Tibial nerve (tissue), 4 donors: ENCODE measurements at regions not wholly inside any gene's neighbourhood (a gene's known extent, or its start where the extent isn't known, plus 50 kb on each side); places are given as distances from the start of the nearest gene placed in this dataset.

ENCODE experiments used
- DNase-seq, 2 donors: peaks; one replicate each; pipeline ENCODE4 v3.0.0-alpha.2; 2019; ENCODE audit warnings: low spot score in 2 of 2
- H3K27ac ChIP-seq, 4 donors: fragments of 200-600 bp; sonication (generic) in 3 of 4; one replicate each; pipeline ENCODE4 v1.5.1; 2017 to 2019; ENCODE audit warnings: mild to moderate bottlenecking in 1 of 4
- H3K27me3 ChIP-seq, 2 donors: fragments of 200-600 bp; sonication (generic) in 1 of 2; one replicate each; pipeline versions ENCODE4 v1.5.1 to v1.6.0; 2017 to 2019
- H3K36me3 ChIP-seq, 3 donors: fragments of 200-600 bp; sonication (generic); one replicate each; pipeline ENCODE4 v1.5.1; 2018 to 2019
- H3K4me1 ChIP-seq, 4 donors: fragments of 200-600 bp; sonication (generic) in 3 of 4; one replicate each; pipeline ENCODE4 v1.5.1; 2017 to 2019
- H3K4me3 ChIP-seq, 4 donors: fragments of 200-600 bp; sonication (generic) in 3 of 4; one replicate each; pipeline ENCODE4 v1.5.1; 2017 to 2019; ENCODE audit warnings: mild to moderate bottlenecking in 1 of 4, moderate library complexity in 1 of 4
- H3K9me3 ChIP-seq, 4 donors: fragments of 200-600 bp; sonication (generic) in 3 of 4; one replicate each; pipeline ENCODE4 v1.5.1; 2017 to 2019
- EP300 ChIP-seq, 2 donors: sonication (generic); formaldehyde crosslinking; IDR thresholded peaks; one replicate each; pipeline ENCODE4 v1.6.1; 2017; ENCODE audit warnings: antibody characterized with exemption in 2 of 2, mild to moderate bottlenecking in 1 of 2
- POLR2A ChIP-seq, 2 donors: fragments of 450-650 bp; IDR thresholded peaks; one replicate each; pipeline ENCODE4 v1.6.1; 2017; ENCODE audit warnings: antibody characterized with exemption in 2 of 2, mild to moderate bottlenecking in 2 of 2, moderate library complexity in 2 of 2
- WGBS, 2 donors: methylation state at CpG; one replicate each; pipeline ENCODE4 v1.1.5; 2018; 5-methylcytosine and 5-hydroxymethylcytosine counted together
- TF ChIP-seq, protein P1 (sequence below), 5 experiments: fragments of 200-600 bp in 3 of 5; fragments of 450-650 bp in 2 of 5; sonication (generic) in 3 of 5; IDR thresholded peaks; one replicate each; pipeline ENCODE4 v1.5.1; 2016 to 2019; ENCODE audit warnings: antibody characterized with exemption in 5 of 5, mild to moderate bottlenecking in 3 of 5, moderate library complexity in 2 of 5

DNA sequence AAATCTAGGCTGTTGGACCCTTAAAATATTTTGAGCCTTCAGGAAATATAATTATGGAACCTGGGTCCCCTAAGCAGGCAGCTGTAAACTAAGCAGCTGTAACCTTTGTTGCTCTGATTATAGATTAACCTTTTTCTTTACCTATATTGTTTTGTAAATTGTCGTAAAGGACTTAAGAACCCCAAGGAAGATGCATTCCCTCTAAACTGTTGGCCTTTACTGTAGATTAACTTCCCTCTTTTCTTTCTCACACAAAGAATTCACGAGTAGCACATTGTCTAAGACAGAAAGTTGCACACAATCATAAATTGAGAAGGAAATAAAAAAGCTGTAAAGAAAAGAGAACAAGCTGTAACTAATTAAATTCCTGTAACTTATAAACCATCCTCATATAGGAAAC is 877.3 kb downstream of the ROBO2 start:
- H3K4me3 ChIP-seq = no peak overlapping the region
- TF ChIP-seq, protein P1, sequence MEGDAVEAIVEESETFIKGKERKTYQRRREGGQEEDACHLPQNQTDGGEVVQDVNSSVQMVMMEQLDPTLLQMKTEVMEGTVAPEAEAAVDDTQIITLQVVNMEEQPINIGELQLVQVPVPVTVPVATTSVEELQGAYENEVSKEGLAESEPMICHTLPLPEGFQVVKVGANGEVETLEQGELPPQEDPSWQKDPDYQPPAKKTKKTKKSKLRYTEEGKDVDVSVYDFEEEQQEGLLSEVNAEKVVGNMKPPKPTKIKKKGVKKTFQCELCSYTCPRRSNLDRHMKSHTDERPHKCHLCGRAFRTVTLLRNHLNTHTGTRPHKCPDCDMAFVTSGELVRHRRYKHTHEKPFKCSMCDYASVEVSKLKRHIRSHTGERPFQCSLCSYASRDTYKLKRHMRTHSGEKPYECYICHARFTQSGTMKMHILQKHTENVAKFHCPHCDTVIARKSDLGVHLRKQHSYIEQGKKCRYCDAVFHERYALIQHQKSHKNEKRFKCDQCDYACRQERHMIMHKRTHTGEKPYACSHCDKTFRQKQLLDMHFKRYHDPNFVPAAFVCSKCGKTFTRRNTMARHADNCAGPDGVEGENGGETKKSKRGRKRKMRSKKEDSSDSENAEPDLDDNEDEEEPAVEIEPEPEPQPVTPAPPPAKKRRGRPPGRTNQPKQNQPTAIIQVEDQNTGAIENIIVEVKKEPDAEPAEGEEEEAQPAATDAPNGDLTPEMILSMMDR (IDR thresholded peaks at IDR 0.05) = no peak
- no peak for TF ChIP-seq POLR2A (IDR thresholded peaks at IDR 0.05)
- no peak for TF ChIP-seq EP300 (IDR thresholded peaks at IDR 0.05)
- peaks cover 0 to 7% (median 0%) of the 10 kb centered on the region in 4 donors for H3K9me3 ChIP-seq
- no peaks in the 10 kb centered on the region for H3K4me1 ChIP-seq
- H3K27ac ChIP-seq = no peak overlapping the region
- no peaks in the 10 kb centered on the region for H3K27me3 ChIP-seq
- WGBS, 2 donors = 55 to 57% methylated on average over 2 of the region's 2 CpGs
- H3K36me3 ChIP-seq = no peaks in the 10 kb centered on the region
- no peak for DNase-seq

DNA sequence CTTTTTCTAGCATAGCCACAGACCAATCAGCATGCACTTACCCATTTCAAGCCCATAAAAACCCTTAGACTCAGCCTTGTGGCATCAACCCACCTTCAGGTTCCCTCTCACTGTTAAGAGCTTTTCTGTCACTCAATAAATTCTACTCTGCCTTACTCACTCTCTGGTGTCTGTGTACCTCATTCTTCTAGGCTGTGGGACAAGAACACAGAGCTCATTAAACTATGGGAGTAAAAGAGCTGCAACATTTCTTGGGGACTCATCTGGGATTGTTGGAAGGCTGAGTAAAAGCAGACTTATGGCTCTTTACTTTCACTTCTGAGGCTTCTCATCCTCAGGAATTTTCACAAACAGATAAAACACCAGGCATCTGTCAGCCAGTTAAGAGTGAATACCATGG is 879.3 kb downstream of the ROBO2 start:
- TF ChIP-seq EP300 (IDR thresholded peaks at IDR 0.05) = no peak
- no peak for TF ChIP-seq POLR2A (IDR thresholded peaks at IDR 0.05)
- TF ChIP-seq, protein P1 (IDR thresholded peaks at IDR 0.05) = no peak
- H3K4me3 ChIP-seq = no peak overlapping the region
- H3K27me3 ChIP-seq = no peaks in the 10 kb centered on the region
- no peaks in the 10 kb centered on the region for H3K4me1 ChIP-seq
- no peak overlapping the region for H3K27ac ChIP-seq
- H3K36me3 ChIP-seq = no peaks in the 10 kb centered on the region
- peaks cover 0 to 7% (median 0%) of the 10 kb centered on the region in 4 donors for H3K9me3 ChIP-seq
- no peak for DNase-seq

DNA sequence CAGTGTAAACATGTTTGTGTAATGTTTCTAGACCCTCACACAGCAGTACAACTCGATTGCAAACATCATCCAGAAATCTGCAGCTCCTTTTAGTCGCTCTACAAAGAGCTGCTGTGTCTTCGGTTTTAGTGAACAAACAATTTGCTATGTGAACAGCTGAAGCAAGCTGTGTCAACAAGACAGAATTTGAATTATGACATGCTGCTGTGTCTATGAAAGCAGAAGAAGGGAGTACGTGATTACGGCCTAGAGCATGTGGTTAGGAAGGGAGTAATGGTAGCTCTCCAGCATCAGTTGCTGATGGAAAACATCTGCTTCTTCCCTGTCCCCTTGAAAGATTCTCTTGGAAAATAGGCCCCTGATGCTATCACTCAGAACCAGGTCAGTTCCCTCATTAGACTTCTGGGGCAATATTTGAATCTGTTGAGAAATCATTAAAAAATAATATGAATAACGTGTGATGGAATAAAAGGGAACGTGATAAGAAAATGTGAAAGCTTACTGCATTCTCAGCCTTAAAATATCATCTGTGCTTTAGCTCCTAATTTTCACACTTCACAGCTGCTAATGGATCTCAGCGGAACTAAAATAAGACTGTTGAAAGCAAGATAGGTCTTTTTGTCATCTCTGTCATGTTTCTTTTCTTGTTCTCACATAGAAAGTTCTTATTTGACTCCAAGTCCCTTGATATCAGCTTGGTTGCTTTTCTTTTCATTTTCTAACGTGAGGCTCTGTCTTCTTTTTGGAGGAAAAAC is 891.5 kb downstream of the ROBO2 start:
- WGBS, 2 donors = 40 to 50% methylated on average over 9 of the region's 9 CpGs
- Histone ChIP-seq H3K27me3 (no peaks in the 10 kb centered on the region), H3K27ac (no peak overlapping the region), H3K4me1 (no peaks in the 10 kb centered on the region), H3K4me3 (no peak overlapping the region), H3K36me3 (no peaks in the 10 kb centered on the region), H3K9me3 (no peaks in the 10 kb centered on the region)
- TF ChIP-seq, protein P1 (IDR thresholded peaks at IDR 0.05) = no peak
- TF ChIP-seq POLR2A (IDR thresholded peaks at IDR 0.05) (no peak), EP300 (IDR thresholded peaks at IDR 0.05) (peak in 1 of 2 donors; percentile 38)
- DNase-seq = peak in 1 of 2 donors; percentile 11

DNA sequence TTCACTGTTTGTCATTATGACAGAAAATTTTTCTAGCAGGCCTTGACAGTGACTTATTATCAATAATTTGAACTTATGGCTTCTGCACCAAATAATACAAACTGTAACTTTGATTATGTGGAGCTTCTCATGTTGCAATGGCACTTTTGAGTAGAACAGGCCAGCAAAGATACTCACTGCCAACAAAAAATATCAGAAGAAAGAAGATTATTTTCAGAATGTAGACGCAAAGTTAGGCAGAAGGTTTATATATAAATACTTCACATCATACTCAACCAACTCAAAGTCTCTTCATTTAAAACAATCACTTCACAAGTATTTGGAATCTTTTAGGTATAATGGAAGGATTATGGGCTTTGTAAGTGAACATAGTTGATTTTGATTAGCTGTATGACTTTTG is 893.0 kb downstream of the ROBO2 start:
- H3K4me3 ChIP-seq = no peak overlapping the region
- WGBS, 2 donors = 70 to 78% methylated on average over 1 of the region's 1 CpG
- no peaks in the 10 kb centered on the region for H3K36me3 ChIP-seq
- TF ChIP-seq, protein P1 (IDR thresholded peaks at IDR 0.05) = no peak
- TF ChIP-seq EP300 (IDR thresholded peaks at IDR 0.05) (no peak), POLR2A (IDR thresholded peaks at IDR 0.05) (no peak)
- H3K27me3 ChIP-seq = no peaks in the 10 kb centered on the region
- H3K4me1 ChIP-seq = no peaks in the 10 kb centered on the region
- H3K9me3 ChIP-seq = no peaks in the 10 kb centered on the region
- H3K27ac ChIP-seq = no peak overlapping the region
- no peak for DNase-seq

DNA sequence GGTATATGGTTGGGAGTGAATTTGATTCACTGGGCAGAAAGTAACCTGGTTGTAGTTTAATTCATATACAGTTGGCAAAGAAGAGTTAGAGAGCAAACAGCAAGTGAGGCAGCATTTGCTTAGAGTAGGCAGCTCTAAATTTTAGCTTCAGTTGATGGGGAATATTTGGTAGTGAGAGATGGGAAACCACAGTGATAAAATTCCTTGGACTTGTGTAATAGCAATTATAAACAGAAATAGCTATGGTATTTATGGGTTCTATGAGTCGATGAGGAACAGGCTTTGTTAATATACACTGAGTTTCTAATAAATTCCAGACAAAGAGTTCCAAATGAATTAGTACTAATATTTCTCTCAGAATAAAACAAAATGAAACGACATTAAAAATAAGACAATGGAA is 894.0 kb downstream of the ROBO2 start:
- Histone ChIP-seq H3K36me3 (no peaks in the 10 kb centered on the region), H3K27ac (no peak overlapping the region), H3K4me3 (no peak overlapping the region), H3K9me3 (no peaks in the 10 kb centered on the region), H3K4me1 (no peaks in the 10 kb centered on the region), H3K27me3 (no peaks in the 10 kb centered on the region)
- DNase-seq = no peak
- WGBS, 2 donors = 90 to 91% methylated on average over 2 of the region's 2 CpGs
- TF ChIP-seq, protein P1 (IDR thresholded peaks at IDR 0.05) = no peak
- no peak for TF ChIP-seq POLR2A (IDR thresholded peaks at IDR 0.05)
- TF ChIP-seq EP300 (IDR thresholded peaks at IDR 0.05) = no peak
